GM19468 (cell line): ENCODE measurements at regions not wholly inside any gene's neighbourhood (a gene's known extent, or its start where the extent isn't known, plus 50 kb on each side); places are given as distances from the start of the nearest gene placed in this dataset.

Experiments
- ATAC-seq: cut with Tn5 transposase; IDR thresholded peaks from one replicate; pipeline ENCODE4 v1.9.1; 2021; ENCODE audit warnings: mild to moderate bottlenecking, moderate library complexity, moderate number of reproducible peaks; ENCODE audit not compliant: unreplicated experiment; ENCODE audit errors: extremely low read depth

- no peak for ATAC-seq
These were observed 746.5 kb upstream of the ZNF608 start for GRCh38 chr5:125492977-125493376.

GRCh38 chr5:125496393-125496792 is 750.0 kb upstream of the ZNF608 start:
- no peak for ATAC-seq

DNA sequence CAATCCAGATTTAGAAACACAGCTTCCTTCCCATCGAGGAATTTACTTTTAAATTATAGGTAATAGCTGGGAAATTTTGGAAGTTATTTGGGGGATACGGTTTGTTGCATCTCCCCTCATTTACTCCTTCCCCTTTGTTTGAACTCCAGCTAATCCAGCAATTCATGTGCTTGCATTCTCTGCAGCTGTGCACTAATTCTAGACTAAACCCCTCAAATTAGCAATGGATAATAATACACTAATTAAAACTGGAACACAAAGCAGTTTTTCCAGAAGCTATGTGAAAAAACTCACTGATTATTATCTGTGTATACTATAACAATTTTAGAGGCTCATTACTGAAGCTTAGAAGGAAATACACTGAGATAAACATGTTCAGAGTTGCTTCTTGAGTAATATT is 751.2 kb upstream of the ZNF608 start:
- no peak for ATAC-seq

DNA sequence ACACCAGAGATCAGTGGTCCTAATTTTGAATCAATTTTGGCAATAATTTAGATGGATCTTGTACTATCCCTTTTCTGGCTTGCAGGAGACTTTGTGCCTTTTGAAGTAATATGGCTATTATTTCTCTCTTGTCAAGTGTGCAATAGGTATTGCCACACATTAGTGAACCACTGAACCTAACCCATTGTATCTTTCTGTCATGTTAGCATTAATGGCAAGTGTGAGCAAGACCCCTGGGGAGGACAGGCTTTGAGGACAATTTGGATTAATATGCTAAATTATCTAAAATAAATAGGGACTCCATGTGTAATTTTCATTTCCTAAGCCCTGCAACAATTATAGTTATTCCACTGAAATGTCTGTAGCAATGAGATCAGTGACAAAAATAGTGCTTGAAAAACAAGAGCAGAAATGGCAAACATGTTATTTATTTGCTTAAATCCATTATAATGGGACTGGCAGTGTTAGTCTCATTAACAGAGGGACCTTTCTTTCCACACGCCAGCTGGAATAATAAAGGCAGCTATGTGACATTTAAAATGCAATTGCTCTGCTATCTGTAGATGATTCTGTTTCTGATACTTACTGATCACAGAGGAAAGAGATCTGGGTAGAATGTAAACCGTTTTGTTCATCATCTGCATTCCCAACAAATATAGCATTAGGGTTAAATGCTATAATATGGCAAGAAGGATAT is 753.3 kb upstream of the ZNF608 start:
- ATAC-seq = no peak

GRCh38 chr5:125501396-125501795 is 755.0 kb upstream of the ZNF608 start:
- ATAC-seq = no peak

- ATAC-seq = no peak
These were observed 757.5 kb upstream of the ZNF608 start for GRCh38 chr5:125503946-125504345.

DNA sequence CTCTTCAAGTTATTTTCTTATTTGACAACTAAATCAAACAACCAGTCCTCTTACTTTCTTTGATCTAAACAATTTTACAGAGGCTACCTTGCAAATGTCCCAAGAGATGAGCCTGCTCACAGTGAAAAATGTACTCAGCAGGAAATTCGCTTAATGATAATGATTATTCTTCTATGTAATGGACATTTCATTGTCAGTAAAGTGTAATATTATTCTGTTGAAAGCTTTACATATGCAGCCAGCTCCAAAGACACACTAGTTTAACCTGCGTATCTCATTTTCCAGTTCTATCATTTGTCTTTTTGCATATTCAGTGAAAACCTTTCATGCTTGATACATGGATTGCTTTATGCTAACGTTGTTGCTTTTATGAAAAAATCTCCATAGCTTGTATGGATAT is 758.7 kb upstream of the ZNF608 start:
- no peak for ATAC-seq

DNA sequence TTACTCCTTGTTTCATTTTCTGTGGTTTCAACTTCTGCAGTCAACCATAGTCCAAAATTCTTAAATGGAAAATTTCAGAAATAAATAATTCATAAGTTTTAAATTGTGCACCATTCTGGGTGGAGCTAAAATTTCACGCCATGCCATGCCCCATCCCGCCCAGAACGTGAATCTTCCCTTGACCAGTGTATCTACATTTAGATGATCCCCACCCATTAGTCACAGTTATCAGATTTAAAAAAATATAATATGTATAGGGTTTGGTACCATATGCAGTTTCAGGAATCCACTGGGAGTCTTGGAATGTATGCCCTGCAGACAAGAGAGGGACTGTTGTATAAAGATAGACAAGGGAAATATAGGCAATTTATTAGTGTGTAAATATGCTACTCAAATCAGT is 759.7 kb upstream of the ZNF608 start:
- no peak for ATAC-seq

DNA sequence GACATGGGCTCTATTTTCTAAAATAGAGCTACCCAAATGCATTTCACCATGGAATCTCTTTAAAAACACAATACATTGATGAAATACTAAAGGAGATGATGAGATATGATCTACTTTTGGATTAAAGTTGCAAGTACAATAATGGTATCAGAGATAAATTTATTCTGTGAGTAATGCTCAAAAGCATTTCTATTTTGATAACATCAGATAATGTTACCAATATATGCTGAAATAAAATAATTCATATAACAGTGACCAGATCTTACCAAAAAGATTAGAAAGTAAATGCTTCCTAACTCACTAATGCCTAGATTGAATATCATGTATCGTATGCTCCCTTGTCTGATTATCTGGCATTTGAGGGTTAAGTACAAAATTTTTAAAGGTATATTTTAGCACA is 761.8 kb upstream of the ZNF608 start:
- no peak for ATAC-seq

DNA sequence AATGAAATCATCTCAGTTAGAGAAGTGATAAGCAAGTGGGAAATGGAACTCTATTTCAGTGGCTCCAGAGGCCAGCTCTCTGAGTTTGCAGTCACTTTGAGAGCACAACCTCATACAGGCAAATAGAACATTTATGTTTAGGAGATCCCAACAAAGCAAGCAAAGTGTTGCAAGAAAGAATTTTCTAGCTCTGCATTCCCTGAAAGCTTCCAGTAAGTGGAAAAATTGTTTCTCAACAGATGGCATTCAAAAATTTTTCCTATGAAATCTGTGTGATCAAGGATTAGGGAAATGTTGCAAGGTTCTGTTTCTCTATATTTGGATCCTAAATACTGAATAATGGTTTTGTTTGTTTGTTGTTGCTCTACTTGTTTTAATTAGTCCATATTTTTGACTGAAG is 764.2 kb upstream of the ZNF608 start:
- no peak for ATAC-seq

- no peak for ATAC-seq
These were observed 771.6 kb upstream of the ZNF608 start for GRCh38 chr5:125517973-125518550.

DNA sequence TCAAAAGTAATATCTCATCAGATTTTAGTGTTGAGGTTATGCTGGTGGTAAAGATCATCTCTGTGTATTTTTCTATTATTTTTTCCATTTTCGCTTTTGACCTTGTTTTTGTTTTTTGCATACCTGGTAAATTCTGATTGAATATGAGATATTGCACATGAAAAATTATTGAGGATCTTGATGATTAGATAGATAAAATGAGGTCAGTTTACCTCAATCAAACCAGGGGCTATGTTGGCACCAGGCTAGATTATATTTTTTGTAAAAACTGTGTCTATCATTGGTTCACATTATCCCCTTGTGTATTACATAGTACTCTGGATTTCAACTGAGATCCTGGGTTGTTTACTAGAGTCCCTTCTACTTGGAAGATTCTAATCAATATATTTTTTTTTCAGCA is 774.9 kb upstream of the ZNF608 start:
- ATAC-seq = no peak

GRCh38 chr5:125525356-125525755 is 778.9 kb upstream of the ZNF608 start:
- ATAC-seq = no peak

- no peak for ATAC-seq
These were observed 780.5 kb upstream of the ZNF608 start for GRCh38 chr5:125526966-125527365.

DNA sequence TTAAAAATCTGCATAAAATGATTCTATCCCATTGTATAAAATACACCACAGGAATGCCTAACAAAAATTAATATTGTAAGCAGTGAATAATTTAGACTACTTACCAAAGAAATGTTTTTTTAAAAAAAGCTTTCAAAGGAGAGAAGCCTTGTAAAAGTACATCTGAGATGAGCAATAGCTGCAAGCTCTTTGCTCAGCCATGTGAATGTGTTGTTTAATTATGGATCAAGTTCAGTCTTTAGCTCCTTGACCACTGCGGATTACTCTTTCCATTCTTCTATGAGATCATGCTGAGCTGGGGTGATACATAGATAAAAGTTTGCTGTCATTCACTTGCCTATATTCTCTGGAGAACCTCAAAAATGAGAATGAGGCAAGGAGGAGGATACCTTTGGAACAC is 782.4 kb upstream of the ZNF608 start:
- no peak for ATAC-seq

- no peak for ATAC-seq
These were observed 784.6 kb upstream of the ZNF608 start for GRCh38 chr5:125530833-125531615.

DNA sequence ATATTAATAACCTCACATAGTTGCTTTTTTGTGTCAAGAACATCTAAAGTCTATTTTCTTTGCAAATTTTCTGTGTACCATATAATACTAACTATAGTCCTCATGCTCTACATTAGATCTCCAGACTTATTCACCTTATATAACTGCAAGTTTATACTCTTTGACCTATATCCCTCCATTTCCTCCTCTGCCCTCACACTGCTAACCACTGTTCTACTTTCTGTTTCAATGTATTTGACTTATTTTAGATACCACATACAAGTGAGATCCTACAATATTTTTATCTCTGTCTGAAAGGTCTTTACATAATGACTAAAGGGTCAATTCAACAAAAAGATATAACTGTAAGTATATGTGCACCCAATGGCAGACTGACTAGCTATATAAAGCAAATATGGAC is 789.7 kb upstream of the ZNF608 start:
- ATAC-seq = no peak

- ATAC-seq = no peak
These were observed 790.1 kb upstream of the ZNF608 start for GRCh38 chr5:125536582-125536981.

DNA sequence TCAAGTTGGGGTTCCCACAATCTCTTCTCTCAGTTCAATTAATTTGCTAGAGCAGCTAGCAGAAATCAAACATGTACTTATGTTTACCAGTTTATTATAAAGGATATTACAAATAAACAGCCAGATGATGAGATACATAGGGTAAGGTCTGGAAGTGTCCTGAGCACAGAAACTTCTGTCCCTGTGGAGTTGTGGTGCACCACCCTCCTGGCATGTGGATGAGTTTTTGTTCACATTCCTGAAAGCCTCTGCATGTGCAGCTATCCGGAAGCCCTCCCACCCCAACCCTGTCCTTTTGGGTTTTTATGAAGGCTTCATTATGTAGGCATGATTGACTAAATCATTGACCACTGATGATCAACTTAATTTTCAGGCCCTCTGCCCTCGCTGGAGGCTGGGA is 791.2 kb upstream of the ZNF608 start:
- ATAC-seq = no peak

GRCh38 chr5:125538469-125538868 is 792.0 kb upstream of the ZNF608 start:
- ATAC-seq = no peak

DNA sequence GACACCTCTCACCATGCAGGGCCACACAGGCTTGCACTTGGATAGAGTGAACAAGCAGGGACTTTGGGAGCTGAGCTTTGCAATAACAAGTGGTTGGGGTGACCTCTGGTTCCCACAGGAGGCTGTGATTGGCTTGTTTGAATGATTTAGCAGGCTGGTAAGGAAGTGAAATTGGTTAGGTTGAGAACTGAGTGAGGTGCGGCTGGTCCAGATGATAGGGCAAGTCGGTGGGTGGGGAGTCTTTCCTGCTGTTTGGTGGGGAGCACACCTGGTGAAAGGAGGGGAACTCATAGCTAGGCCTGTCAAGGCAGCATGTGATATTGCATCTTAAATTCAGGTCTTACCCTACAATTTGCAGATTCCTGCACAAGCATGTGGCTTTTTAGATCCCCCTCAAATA is 794.6 kb upstream of the ZNF608 start:
- no peak for ATAC-seq
